ENCODE measurements at regions not wholly inside any gene's neighbourhood (a gene's known extent, or its start where the extent isn't known, plus 50 kb on each side); places are given as distances from the start of the nearest gene placed in this dataset.
"Not testable (repeated sequence)": the region's sequence is repeated elsewhere in the genome, so short reads cannot be mapped to it uniquely, and the experiment has no call there.

- not testable (repeated sequence) for TF ChIP-seq CTCF (conservative IDR thresholded peaks at IDR 0.05 in 1 of 2, IDR thresholded peaks at IDR 0.05 in 1 of 2; ENCODE audit: extremely low read depth in 1 of 2, insufficient read depth in 1 of 2, low read depth in 1 of 2, low read length in 2 of 2); EZH2 (IDR thresholded peaks at IDR 0.05; ENCODE audit: borderline replicate concordance, low read length)
These were observed 155.1 kb downstream of the BCL2L11 start for GRCh38 chr2:111275854-111276171.

Measured in mammary epithelial cell (primary cell).